Testis (tissue), 2 donors: ENCODE measurements at regions not wholly inside any gene's neighbourhood (a gene's known extent, or its start where the extent isn't known, plus 50 kb on each side); places are given as distances from the start of the nearest gene placed in this dataset.

Experiments
- POLR2A ChIP-seq: fragments of 450-650 bp; IDR thresholded peaks from one replicate; pipeline ENCODE4 v1.6.1; 2017; ENCODE audit warnings: antibody characterized with exemption, mild to moderate bottlenecking, moderate library complexity
- TF ChIP-seq, protein P1 (sequence below), 3 experiments: fragments of 450-650 bp in 2 of 3; fragments of 200-600 bp in 1 of 3; sonication (generic) in 1 of 3; IDR thresholded peaks; one replicate each; pipeline ENCODE4 v1.5.1; 2016 to 2019; ENCODE audit warnings: antibody characterized with exemption in 3 of 3, mild to moderate bottlenecking in 2 of 3, moderate library complexity in 1 of 3

DNA sequence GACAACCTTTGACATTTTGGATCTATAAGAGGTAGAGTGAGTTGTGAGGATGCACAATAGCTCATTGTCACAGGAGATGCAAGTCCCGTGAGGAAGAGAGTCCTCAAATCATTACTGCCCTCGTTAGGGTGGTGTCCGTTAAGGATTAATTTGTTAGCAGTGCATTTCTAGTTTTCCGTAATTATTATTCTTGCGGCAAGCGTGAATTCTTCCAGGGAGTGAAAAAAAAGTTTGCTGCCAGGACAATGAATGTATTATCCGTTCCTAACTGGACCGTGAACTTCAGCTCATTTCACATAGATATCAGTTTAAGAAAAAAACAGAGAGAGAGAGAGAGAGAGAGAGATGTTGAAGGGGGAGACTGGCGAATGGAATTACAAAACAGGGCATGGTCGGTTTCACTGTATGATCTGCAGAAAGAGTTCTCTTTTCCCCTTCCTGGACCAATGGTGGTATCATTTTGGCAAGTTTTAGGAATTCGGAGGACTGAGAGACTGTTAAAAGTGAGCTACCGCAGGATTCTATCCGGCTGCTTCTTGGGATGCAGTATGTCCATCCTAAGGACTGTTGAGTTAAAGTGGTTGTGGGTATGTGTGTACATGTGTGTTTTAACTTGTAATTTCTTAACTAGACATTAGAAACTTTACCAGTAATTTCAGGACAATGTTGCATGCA is 216.0 kb upstream of the NFIA start:
- no peak for TF ChIP-seq POLR2A
- TF ChIP-seq, protein P1, sequence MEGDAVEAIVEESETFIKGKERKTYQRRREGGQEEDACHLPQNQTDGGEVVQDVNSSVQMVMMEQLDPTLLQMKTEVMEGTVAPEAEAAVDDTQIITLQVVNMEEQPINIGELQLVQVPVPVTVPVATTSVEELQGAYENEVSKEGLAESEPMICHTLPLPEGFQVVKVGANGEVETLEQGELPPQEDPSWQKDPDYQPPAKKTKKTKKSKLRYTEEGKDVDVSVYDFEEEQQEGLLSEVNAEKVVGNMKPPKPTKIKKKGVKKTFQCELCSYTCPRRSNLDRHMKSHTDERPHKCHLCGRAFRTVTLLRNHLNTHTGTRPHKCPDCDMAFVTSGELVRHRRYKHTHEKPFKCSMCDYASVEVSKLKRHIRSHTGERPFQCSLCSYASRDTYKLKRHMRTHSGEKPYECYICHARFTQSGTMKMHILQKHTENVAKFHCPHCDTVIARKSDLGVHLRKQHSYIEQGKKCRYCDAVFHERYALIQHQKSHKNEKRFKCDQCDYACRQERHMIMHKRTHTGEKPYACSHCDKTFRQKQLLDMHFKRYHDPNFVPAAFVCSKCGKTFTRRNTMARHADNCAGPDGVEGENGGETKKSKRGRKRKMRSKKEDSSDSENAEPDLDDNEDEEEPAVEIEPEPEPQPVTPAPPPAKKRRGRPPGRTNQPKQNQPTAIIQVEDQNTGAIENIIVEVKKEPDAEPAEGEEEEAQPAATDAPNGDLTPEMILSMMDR (IDR thresholded peaks at IDR 0.05), result no peak
